GM10266 (cell line): ENCODE measurements at regions not wholly inside any gene's neighbourhood (a gene's known extent, or its start where the extent isn't known, plus 50 kb on each side); places are given as distances from the start of the nearest gene placed in this dataset.
"Not testable (repeated sequence)": the region's sequence is repeated elsewhere in the genome, so short reads cannot be mapped to it uniquely, and the experiment has no call there.

Source experiments
- DNase-seq: peaks from one replicate; pipeline ENCODE4 v3.0.0; 2012; ENCODE audit errors: extremely low spot score
- CTCF ChIP-seq: IDR thresholded peaks from 2 replicates; pipeline ENCODE4 v1.5.1; 2012; ENCODE audit warnings: mild to moderate bottlenecking, low read depth; ENCODE audit not compliant: control insufficient read depth, insufficient read depth; ENCODE audit errors: missing control alignments

- TF ChIP-seq CTCF: no peak
- DNase-seq: no peak
These were observed 116.3 kb upstream of the RMP24 start for GRCh38 chr18:35856178-35856577.

GRCh38 chr18:35856721-35857120 is 115.8 kb upstream of the RMP24 start:
- DNase-seq: not testable (repeated sequence)

DNA sequence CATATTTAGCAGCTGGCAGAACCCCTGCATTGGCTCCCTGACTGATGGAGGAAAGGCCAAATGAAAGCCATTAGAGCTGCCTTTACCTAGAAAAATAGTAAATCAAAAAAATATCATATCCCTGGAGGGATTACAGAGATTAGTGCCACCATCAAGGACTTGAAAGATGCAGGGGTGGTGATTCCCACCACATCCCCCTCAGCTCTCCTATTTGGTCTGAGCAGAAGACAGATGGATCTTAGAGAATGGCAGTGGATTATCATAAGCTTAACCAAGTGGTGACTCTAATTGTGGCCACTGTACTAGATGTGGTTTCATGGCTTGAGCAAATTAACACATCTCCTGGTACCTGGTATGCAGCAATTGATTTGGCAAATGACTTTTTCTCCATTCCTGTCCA is 114.9 kb upstream of the RMP24 start:
- DNase-seq: not testable (repeated sequence)

DNA sequence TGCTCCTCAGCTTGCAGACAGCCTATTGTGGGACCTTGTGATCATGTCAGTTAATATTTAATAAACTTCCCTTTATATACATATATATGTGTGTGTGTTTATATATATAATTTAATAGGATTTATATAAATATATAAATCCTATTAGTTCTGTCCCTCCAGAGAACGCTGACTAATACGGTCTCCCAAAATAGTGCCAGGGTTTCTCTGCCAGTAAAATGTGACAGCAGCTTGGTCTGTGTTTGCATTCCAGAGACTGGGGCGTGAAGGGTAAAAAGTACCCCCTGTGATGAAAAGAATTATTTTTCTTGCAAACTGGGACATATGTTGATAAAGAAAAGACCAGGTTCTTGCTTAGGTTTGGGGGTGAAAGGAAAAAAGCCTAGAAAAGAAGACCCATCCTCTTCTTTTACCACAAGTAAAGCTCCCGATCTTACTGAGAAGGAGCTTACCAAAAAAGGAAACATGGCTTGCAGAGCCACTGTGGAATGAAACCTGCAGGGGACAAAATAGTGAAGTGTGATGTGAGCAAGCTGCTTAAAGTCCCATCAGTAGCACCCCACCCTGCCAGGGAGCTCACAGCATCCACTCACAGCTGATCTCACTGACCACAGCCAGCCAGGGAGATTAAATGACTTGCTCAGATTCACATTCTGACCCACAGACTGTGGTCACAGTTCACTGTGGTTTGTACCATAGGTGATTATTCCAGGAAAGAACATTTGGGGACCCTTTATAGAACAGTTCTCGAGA is 110.9 kb upstream of the RMP24 start:
- DNase-seq: no peak
- TF ChIP-seq CTCF: no peak

GRCh38 chr18:35862119-35862640 is 110.3 kb upstream of the RMP24 start:
- no peak for TF ChIP-seq CTCF
- no peak for DNase-seq

DNA sequence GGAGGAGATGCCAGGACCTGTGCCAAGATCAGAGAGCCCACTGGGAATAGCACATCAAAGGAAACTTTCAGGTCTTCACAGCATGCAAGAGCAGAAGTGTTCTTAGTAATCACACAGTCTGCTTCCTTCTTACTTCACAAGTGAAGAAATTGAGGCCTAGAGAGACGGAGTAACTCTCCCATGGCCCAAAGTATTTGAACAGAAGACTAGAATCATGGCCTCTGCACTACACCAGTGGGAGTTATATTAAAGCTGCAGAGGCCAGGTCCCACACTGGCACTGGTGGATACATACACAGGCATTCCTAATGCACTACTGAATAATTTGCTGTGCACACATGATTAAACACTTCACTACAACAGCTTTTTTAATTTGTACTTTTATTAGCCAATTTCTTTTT is 107.6 kb upstream of the RMP24 start:
- no peak for DNase-seq
- TF ChIP-seq CTCF: no peak

DNA sequence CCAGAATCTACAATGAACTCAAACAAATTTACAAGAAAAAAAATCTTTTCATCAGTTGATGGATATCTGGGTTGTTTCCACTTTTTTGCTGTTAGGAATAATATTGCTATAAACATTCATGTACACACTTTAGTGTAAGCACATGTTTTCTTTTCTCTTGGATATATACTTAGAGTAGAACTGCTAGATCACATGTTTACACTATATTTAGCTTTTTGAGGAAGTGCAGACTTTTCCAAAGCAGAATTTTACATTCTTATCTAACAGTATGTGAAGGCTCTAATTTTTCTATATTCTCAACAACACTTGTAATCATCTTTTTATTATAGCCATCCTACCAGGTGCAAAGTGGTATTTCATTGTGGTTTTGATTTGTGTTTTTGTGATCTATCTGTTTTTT is 103.6 kb upstream of the RMP24 start:
- TF ChIP-seq CTCF: no peak
- no peak for DNase-seq

- TF ChIP-seq CTCF: no peak
- DNase-seq: no peak
These were observed 101.1 kb upstream of the RMP24 start for GRCh38 chr18:35871337-35871736.
